ENCODE measurements at regions not wholly inside any gene's neighbourhood (a gene's known extent, or its start where the extent isn't known, plus 50 kb on each side); places are given as distances from the start of the nearest gene placed in this dataset.

GRCh38 chr4:132264176-132264575 is 884.9 kb upstream of the PCDH10 start:
- DNase-seq (ENCODE audit: low read depth in 2 of 2): no peak

- DNase-seq (ENCODE audit: low read depth in 2 of 2): no peak
Measured at GRCh38 chr4:132266374-132266773, 882.7 kb upstream of the PCDH10 start.

GRCh38 chr4:132267321-132267720 is 881.8 kb upstream of the PCDH10 start:
- no peak for DNase-seq (ENCODE audit: low read depth in 2 of 2)

DNA sequence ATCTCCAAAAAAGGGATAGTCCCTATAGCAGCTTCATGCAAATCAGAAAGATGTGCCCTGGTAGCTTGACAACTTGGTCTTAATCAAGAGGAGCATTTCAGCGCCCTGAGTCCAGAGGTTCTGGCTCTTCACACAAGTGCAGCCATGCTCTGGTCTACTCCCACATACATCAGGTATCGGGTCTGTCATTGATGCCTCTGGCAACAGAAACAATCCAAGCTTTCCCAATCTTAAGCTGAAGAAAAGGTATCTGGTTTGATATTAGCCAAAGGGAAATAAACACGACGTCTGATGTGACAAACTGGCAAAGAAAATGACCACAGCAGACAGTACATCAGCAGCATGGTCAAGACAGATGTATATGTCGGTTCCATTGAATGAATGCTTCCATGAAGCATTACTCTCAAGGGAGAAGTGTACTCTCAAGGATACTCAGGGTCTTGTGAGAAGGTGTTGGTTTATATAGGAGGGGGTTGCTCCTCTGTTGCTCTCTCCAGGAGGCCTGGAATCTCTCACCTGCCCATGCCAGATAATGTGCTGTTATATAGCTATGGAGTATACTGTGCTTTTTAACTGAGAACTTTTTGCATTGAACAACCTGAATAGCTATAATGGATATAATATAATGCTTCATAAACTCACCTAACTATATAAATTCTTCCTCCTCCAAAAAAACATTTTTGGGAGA is 879.6 kb upstream of the PCDH10 start:
- no peak for DNase-seq (ENCODE audit: low read depth in 2 of 2)

DNA sequence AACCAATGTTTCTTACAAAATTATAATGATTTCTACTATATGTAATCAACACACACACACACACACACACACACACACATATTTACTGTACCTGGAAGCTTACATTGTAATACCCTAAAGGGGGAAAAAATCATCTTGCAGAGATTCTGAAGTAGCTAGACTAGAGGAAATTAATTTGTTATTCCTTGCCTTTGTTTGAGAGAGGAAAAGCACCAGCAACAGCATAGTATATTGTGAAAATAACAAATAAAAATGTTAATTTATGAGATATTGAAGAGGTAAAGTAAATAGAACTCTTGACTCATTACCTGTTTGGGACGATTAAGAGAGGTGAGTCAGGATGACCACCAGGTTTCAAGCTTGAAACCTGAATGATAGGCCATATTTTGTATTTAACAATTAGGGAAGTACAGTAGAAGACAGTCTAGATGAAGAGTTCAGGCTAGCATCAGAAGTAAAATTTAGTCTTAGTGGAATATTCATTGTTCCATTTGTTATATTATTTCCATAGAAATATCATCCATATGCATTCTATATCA is 873.4 kb upstream of the PCDH10 start:
- no peak for DNase-seq (ENCODE audit: low read depth in 2 of 2)

DNA sequence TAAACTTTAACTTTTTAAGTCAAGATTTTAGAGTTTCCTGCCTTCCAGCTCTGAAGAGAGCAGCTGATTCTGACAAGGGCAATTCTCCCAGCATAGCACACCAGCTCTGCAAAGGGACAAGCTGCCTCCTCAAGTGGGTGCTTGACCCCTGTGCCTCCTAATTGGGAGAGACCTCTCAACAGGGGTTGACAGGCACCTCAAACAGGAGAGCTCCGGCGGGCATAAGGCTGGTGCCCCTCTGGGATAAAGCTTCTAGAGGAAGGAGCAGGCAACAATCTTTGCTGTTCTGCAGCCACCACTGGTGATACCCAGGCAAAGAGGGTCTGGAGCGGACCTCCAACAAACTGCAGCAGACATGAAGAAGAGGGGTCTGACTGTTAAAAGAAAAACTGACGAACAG is 872.9 kb upstream of the PCDH10 start:
- no peak for DNase-seq (ENCODE audit: low read depth in 2 of 2)

- no peak for DNase-seq (ENCODE audit: low read depth in 2 of 2)
Measured at GRCh38 chr4:132276989-132277388, 872.1 kb upstream of the PCDH10 start.

GRCh38 chr4:132281733-132282132 is 867.4 kb upstream of the PCDH10 start:
- no peak for DNase-seq (ENCODE audit: low read depth in 2 of 2)

- DNase-seq (ENCODE audit: low read depth in 2 of 2): no peak
Measured at GRCh38 chr4:132284910-132285426, 864.1 kb upstream of the PCDH10 start.

GRCh38 chr4:132297346-132297745 is 851.7 kb upstream of the PCDH10 start:
- no peak for DNase-seq (ENCODE audit: low read depth in 2 of 2)

GRCh38 chr4:132299841-132300240 is 849.3 kb upstream of the PCDH10 start:
- no peak for DNase-seq (ENCODE audit: low read depth in 2 of 2)

DNA sequence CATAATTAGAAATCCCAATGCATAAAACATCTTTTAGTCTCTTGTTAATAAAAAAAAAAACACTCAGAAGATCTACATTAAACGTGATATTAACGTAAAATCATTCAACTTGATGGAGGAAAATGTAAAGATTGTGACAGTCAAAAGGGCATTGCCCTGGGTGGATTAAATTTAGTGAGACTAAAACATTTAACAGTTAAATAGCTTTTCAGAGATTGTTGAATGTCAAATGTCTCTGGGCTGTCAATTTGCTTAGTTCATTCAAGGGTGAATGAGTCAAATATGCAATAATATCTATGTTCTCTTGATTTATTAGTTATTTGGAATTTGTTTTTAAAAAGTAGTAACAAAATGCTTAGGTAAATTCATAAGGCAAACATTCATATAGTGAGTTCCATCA is 836.6 kb upstream of the PCDH10 start:
- DNase-seq (ENCODE audit: low read depth in 2 of 2): no peak

DNA sequence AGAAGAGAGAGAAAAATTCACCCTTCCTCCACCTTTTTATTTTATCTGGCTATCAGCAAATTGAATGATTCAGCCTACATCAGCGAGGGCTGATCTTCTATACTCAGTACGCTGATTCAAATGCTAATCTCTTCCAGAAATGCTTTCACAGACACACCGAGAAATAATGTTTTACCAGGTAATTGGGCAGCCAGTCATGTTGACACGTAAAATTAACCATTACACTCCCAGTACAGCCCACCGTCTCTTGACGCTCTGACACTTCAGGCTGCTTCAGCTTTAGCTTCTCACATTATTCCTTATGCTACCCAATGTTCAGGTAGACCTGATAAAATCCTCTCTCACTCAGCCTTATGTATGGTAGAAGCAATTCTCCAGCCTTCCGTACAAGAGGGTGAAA is 835.2 kb upstream of the PCDH10 start:
- no peak for DNase-seq (ENCODE audit: low read depth in 2 of 2)

GRCh38 chr4:132316738-132317137 is 832.4 kb upstream of the PCDH10 start:
- no peak for DNase-seq (ENCODE audit: low read depth in 2 of 2)

DNA sequence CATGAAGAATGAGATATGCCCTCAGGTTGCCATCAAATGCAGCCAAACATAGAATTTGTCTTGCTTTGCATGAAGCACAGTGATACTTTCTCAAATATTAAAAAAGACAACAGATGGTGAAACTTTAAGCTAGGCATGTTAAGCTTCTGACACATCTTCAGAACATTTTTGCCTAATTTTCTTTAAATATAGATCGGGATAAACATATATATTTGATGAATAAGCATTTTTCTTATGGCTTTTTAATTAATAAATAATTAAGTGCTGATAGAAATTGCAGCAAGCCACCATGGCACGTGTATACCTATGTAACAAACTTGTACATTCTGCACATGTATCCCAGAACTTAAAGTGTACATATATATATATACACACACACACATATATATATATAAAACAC is 831.2 kb upstream of the PCDH10 start:
- no peak for DNase-seq (ENCODE audit: low read depth in 2 of 2)

GRCh38 chr4:132328761-132329160 is 820.3 kb upstream of the PCDH10 start:
- DNase-seq (ENCODE audit: low read depth in 2 of 2): no peak

- DNase-seq (ENCODE audit: low read depth in 2 of 2): no peak
Measured at GRCh38 chr4:132330994-132331393, 818.1 kb upstream of the PCDH10 start.

GRCh38 chr4:132332932-132333723 is 816.0 kb upstream of the PCDH10 start:
- DNase-seq (ENCODE audit: low read depth in 2 of 2): no peak

DNA sequence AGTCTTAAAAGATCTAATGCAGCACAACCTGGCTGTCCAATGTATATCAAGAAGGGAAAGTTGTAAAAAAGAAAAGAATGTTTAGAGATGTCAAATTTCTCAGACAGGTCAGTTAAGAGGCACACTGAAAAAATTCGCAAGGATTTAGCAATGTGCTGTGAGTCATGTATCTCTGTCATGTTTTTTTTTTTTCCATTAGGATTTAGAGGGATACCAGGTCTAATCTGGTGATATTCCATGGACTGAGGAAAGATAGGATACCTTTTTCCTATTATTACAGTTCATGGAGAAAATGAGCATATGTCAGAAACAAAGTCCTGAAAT is 815.4 kb upstream of the PCDH10 start:
- DNase-seq (ENCODE audit: low read depth in 2 of 2): no peak

- no peak for DNase-seq (ENCODE audit: low read depth in 2 of 2)
Measured at GRCh38 chr4:132334081-132334480, 815.0 kb upstream of the PCDH10 start.

DNA sequence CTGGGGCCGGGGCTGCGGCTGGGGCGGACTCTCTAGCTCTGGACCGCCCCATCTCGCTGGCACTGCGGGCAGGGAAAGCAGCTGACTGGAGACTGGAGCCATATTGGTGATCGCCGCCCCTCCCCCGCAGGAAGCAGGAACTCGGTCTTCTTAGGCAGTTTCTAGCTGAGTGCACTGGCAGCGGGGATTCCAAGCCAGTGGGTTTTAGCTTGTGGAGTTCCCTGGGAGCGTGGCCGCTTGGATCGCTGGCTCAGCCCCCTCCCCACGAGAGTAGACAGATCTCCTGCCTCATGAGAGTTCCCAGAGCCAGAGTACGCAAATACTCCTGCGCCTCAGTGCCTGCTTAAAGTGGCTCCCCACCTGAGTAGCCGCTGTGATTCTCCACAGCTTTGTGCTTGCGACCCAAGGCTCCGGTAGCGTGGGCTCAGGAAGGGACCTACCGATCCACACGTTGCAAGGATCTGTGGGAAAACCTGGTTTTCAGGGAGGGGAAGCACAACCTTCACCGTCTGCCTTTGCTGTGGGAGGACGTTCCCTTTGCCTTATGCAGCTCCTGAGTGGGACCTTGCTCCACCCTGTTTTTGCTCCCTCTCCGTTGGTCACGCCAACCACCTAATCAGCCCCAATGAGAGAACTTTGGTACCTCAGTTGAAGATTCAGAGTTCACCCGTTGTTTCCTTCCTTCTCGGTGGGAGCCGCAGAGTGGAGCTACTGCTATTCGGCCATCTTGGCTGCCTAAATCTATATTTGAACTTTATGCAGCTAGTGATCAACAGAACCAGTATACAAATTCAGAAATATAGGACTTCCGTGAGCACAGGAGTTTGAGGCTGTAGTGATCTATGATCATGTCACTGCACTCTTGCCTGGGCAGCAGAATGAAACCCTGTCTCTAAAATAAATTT is 803.9 kb upstream of the PCDH10 start:
- no peak for DNase-seq (ENCODE audit: low read depth in 2 of 2)

DNA sequence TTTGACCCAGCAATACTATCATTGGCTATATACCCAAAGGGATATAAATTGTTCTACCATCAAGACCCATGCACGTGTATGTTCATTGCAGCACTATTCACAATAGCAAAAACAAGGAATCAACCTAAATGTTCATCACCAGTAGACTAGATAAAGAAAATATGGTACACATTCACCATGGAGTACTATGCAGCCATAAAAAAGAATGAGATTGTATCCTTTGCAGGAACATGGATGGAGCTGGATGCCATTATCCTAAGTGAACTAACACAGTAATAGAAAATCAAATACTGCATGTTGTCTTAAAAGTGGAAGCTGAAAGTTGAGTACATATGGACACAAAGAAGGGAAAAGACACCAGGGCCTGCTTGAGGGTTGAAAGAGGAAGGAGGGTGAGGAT is 803.1 kb upstream of the PCDH10 start:
- DNase-seq (ENCODE audit: low read depth in 2 of 2): no peak

Data from lung microvascular endothelial cell (primary cell).